Mucosa of descending colon (tissue), 3 donors: ENCODE measurements at regions not wholly inside any gene's neighbourhood (a gene's known extent, or its start where the extent isn't known, plus 50 kb on each side); places are given as distances from the start of the nearest gene placed in this dataset.
"Not testable (repeated sequence)": the region's sequence is repeated elsewhere in the genome, so short reads cannot be mapped to it uniquely, and the experiment has no call there.

Experiments
- ATAC-seq: fragments of 200-7000 bp; cut with Tn5 transposase; one replicate; pipeline ENCODE4 v1.9.1; 2020; ENCODE audit warnings: mild to moderate bottlenecking, moderate library complexity
- DNase-seq, 3 donors: peaks; one replicate each; pipeline ENCODE4 v3.0.0-alpha.2; 2020
- H3K36me3 ChIP-seq: fragments of 200-600 bp; one replicate; pipeline ENCODE4 v1.8.0; 2021; ENCODE audit warnings: low read depth, mild to moderate bottlenecking
- H3K4me1 ChIP-seq: fragments of 200-600 bp; one replicate; pipeline ENCODE4 v1.8.0; 2021; ENCODE audit warnings: low read depth, mild to moderate bottlenecking
- H3K4me3 ChIP-seq: fragments of 200-600 bp; one replicate; pipeline ENCODE4 v1.8.0; 2021; ENCODE audit warnings: mild to moderate bottlenecking
- H3K9me3 ChIP-seq: fragments of 200-600 bp; one replicate; pipeline ENCODE4 v1.8.0; 2021; ENCODE audit warnings: mild to moderate bottlenecking
- intact Hi-C, 2 donors: fragments of 100-400 bp; cut with DNase I in 1 of 2; cut with micrococcal nuclease in 1 of 2; formaldehyde crosslinking; loops; one replicate each; pipeline versions ENCODE4 v1.11.0 to v1.11.1; 2022; cut with DNase I, micrococcal nuclease
- TF ChIP-seq, protein P1 (sequence below): fragments of 200-600 bp; IDR thresholded peaks from one replicate; pipeline ENCODE4 v1.8.0; 2022; ENCODE audit warnings: antibody characterized with exemption, mild to moderate bottlenecking
- donor health status: DM: no; HTN: no; CAD: no; lungs with moderate emphysema.
- donor health status: DM: no; HTN: no; CAD: no.
- donor health status: DM: no; HTN: yes; CAD: no.

DNA sequence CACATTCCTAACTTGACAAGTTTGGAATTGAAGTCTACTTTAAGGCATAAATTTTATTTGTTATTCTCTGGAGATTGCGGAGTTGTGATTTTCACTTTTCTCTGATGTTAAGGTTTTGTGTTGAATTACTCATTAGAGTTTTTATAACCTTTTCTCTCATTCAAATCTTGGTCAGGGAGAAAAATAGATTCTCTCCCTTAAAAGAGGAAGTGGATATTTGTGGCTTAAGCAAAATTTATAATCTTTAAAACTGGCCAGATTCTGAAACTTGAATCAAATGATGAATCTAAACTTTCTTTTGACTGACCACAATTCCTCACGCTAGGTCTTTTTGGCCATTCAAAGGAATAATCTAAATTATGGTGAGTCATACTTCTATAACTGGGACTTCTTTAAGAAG is 361.4 kb downstream of the TEX13C start:
- TF ChIP-seq, protein P1, sequence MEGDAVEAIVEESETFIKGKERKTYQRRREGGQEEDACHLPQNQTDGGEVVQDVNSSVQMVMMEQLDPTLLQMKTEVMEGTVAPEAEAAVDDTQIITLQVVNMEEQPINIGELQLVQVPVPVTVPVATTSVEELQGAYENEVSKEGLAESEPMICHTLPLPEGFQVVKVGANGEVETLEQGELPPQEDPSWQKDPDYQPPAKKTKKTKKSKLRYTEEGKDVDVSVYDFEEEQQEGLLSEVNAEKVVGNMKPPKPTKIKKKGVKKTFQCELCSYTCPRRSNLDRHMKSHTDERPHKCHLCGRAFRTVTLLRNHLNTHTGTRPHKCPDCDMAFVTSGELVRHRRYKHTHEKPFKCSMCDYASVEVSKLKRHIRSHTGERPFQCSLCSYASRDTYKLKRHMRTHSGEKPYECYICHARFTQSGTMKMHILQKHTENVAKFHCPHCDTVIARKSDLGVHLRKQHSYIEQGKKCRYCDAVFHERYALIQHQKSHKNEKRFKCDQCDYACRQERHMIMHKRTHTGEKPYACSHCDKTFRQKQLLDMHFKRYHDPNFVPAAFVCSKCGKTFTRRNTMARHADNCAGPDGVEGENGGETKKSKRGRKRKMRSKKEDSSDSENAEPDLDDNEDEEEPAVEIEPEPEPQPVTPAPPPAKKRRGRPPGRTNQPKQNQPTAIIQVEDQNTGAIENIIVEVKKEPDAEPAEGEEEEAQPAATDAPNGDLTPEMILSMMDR: no peak
- H3K4me3 ChIP-seq: no peak overlapping the region
- intact Hi-C loops: no loop called here
- H3K9me3 ChIP-seq: no peaks in the 10 kb centered on the region
- ATAC-seq (no peak), DNase-seq (no peak)
- H3K36me3 ChIP-seq: no peaks in the 10 kb centered on the region
- no peaks in the 10 kb centered on the region for H3K4me1 ChIP-seq

DNA sequence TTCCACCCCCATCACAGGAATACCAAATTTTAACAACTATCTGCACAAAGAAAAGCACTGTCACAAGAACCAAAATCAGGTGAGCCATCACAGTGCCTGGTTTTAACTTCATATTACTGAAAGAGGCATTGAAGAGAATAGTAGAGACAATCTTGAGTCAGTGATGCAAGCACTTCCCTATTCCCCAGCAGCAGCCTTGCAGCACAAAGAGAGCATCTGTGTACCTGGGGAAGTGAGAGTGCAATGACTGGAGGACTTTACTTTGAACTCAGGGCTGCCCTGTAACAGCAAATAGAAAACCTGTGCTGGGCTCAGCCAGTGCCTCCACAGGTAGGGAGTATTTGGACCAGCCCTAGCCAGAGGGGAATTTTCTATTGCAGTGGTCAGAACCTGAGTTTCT is 361.8 kb downstream of the TEX13C start:
- Histone ChIP-seq H3K4me1 (no peaks in the 10 kb centered on the region), H3K4me3 (no peak overlapping the region), H3K36me3 (no peaks in the 10 kb centered on the region), H3K9me3 (no peaks in the 10 kb centered on the region)
- DNase-seq (no peak), ATAC-seq (no peak)
- intact Hi-C loops: no loop called here
- TF ChIP-seq, protein P1: no peak

DNA sequence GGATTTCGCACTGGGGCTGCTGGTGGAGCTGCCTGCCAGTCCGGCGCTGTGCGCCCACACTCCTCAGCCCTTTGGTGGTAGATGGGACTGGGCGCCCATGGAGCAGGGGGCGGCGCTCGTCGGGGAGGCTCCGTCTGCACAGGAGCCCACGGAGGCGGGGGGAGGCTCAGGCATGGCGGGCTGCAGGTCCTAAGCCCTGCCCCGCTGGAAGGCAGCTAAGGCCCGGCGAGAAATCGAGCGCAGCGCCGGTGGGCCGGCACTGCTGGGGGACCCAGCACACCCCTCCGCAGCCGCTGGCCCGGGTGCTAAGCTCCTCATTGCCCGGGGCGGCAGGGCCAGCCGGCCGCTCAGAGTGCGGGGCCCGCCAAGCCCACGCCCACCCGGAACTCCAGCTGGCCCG is 370.9 kb downstream of the TEX13C start:
- H3K4me3 ChIP-seq, ATAC-seq, DNase-seq, H3K9me3 ChIP-seq, H3K4me1 ChIP-seq, intact Hi-C loops, H3K36me3 ChIP-seq: not testable (repeated sequence)

DNA sequence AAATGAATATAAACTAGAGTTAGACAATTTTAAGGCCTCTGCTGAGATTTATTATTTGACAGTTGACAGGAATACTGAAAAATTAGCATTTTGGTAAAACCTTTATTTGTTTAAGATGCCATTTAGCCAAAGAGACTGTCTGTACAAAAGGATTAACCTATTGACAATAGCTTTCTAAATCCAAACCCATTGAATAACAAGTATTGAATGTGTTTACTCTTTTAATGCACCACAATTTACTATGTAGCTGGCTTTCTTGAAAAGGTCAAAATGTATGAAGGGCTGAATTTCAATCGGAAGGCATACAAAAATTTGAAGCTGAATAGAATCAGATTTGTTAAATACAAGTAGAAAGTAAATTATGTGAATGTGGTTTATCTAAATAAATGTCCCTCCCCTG is 374.5 kb downstream of the TEX13C start:
- Histone ChIP-seq H3K4me1 (no peaks in the 10 kb centered on the region), H3K4me3 (no peak overlapping the region), H3K36me3 (no peaks in the 10 kb centered on the region), H3K9me3 (no peaks in the 10 kb centered on the region)
- no peak for ATAC-seq
- DNase-seq: no peak
- TF ChIP-seq, protein P1: no peak
- intact Hi-C loops: no loop called here

DNA sequence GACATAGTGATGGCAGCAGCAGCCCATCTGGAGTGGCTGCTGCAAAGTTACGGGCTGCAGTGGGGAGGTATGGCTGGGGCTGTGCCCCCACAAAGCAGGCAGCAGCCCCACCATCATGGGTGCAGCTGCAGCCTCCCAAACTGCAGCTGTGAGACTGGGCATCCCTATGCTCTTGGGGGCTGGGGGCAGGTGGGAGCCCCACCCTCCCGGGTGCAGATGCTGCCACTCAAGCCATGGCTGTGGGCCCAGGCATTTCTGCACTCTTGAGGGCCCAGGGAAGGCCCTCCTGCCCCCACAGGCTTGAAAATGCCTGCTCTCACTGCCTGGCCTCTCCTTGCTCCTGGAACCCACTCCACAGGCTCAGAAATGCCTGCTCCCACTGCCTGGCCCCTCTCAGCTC is 389.4 kb downstream of the TEX13C start:
- TF ChIP-seq, protein P1: no peak
- DNase-seq: no peak
- no peaks in the 10 kb centered on the region for H3K9me3 ChIP-seq
- intact Hi-C loops: no loop called here
- no peaks in the 10 kb centered on the region for H3K4me1 ChIP-seq
- ATAC-seq: no peak
- no peak overlapping the region for H3K4me3 ChIP-seq
- H3K36me3 ChIP-seq: no peaks in the 10 kb centered on the region

DNA sequence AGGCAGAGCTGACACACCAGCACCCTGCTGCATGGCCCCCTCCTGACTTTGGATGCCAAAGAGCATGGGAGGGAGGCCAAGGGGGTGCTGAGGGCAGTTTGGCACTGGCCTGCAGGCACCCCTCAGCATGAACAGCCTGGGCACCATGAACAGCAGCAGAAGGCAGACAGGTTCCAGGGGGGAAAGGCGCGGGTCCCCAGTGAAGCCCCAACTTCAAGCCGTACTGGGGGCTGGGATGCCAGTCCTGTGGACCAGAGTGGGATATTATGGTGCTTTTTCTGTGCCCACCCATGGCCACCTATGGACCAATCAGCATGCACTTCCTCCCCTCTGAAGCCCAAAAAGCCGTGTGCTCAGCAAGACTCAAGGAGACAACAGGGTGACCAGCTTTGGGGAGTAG is 389.9 kb downstream of the TEX13C start:
- H3K36me3 ChIP-seq: no peaks in the 10 kb centered on the region
- ATAC-seq: no peak
- no peaks in the 10 kb centered on the region for H3K4me1 ChIP-seq
- H3K9me3 ChIP-seq: no peaks in the 10 kb centered on the region
- intact Hi-C loops: no loop called here
- TF ChIP-seq, protein P1: no peak
- DNase-seq: no peak
- H3K4me3 ChIP-seq: no peak overlapping the region
